CD4-positive, alpha-beta T cell treated with Interferon gamma for 1 hour (primary cell): ENCODE measurements at regions not wholly inside any gene's neighbourhood (a gene's known extent, or its start where the extent isn't known, plus 50 kb on each side); places are given as distances from the start of the nearest gene placed in this dataset.

ENCODE experiments used
- DNase-seq: peaks from one replicate; pipeline ENCODE4 v3.0.0-alpha.2; 2020

GRCh38 chr11:11710556-11710955, 88.8 kb upstream of the GALNT18 start:
- DNase-seq = no peak

- DNase-seq = no peak
These were observed 87.8 kb upstream of the GALNT18 start for GRCh38 chr11:11709447-11710239.

GRCh38 chr11:11708256-11708655, 86.5 kb upstream of the GALNT18 start:
- DNase-seq = no peak

GRCh38 chr11:11706028-11706427, 84.2 kb upstream of the GALNT18 start:
- no peak for DNase-seq

DNA sequence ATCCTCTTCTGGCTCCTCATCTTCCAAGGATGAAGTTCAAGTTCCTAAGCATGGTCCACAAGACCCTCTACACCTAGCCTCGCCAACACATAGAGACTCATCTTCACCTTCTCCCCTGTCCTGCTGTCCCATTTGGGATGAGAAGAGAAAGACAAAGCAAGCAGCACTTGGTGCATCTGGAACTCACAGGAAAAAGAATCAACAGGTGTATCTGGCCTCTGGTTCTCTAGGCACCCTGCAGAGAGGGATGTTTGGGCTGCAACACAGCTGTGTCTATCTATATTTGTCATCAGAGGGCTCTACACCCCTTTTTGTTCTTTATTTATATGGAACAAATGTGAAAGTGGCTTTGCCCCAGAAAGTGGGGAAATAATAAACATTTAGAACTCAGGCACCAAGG, 82.1 kb upstream of the GALNT18 start:
- no peak for DNase-seq

GRCh38 chr11:11701070-11701469, 79.3 kb upstream of the GALNT18 start:
- no peak for DNase-seq

DNA sequence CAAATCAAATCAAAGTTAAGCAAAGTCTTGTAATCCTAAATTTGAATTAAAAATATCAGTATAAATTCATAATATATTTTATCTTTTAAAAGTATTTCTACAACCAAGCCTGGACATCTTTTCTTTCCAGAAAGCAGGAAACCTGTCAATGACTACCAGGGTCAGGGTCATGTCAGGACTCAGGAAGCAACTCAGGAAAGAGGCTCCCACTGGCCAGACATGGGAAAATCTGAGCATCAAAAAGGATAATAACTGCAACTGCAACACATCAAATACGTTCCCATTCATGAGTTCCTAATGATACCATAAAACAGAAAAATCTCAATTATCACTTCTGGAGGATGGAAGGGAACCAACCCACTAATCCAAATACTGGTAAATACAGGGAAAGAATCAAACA, 76.0 kb upstream of the GALNT18 start:
- DNase-seq = no peak

- no peak for DNase-seq
These were observed 69.7 kb upstream of the GALNT18 start for GRCh38 chr11:11691296-11692151.

DNA sequence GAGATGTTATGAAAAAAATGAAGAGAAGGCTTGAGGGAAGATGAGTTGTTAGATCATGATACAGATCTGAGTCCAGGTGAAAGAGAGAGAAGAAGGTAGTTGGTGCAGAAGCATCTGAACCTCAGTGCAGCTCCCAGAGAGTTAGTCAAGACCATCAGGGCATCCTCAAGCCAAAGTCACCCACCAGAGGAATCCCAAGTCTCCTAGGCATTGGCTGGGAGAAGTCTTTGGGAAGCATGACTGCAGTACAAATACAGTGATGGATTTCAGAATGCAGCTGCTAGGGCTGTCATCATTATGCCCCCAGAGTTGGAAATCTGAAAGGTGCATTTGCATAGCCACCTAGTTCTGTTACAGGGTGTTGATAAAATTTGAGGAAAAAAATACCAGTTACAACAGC, 59.7 kb upstream of the GALNT18 start:
- DNase-seq = no peak

DNA sequence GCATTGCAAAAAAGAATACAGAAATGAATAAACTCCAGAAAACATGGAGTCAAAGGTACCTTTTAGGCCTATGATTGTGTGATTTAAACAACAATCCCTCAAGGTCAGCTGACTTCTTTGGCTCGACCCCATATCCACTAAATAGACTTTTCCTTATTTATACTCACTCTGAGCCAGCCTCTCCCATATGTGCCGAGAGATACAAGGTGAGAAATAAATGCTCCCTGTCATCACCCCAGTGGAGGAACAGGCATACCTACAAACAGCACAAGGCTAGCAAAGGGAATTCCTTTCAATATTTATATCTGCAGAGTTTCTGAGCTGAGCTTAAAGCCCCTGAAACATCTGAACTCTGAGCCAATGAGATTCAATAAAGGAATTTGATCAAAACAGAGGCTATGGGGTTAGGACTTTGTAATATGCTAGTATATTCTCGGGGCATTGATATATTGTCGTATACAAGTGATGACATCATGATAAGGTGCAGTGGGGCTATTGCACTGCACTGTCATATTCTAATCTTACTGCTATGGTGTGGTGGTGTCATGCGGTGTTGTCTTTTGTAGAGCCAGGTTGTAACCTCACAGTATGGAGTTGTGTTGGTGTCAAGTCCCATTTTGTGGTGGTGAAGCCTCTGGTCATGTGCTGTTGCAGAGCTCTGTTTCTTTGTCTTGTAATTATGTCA, 56.0 kb upstream of the GALNT18 start:
- no peak for DNase-seq

DNA sequence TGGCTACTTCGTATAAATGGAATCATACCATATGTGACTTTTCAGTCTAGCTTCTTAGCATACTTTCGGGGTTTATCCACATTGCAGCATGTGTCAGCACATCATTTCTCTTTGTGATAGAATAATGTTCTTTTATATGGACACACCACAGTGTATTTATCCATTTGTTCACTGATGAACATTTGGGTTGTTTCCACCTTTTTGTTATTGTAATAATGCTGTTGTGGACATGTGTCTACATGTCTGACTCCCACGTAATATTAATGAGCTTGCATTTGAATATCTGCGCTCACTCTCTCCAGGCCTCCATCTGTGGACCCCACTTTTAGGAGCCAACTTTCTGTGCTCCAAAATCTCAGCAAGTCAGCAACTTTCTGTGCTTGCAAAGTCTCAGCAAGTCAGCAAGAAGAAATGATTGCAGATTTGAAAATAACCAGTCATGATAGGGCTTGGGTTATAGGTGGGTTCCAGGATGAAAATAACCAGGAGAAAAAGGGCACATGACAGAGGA, 53.9 kb upstream of the GALNT18 start:
- DNase-seq = no peak

DNA sequence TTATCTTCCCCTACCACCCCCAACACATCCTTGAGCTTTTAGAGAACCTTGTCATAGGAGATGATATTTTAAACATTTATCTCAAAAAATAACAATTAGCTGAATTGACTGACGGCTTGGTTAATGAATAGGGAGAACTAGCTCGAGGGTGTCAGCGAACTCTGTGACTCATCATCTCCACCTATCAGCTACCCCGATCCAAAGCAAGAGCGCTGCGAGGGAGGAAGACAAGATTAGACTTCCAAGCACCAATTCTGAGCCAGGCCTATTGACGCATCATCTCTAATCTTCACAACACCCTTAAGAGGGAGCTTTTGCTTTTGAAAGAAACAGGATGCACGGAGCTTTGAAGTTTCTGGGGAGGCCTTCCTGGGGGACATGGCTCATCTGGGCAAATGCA, 51.0 kb upstream of the GALNT18 start:
- DNase-seq = no peak

GRCh38 chr11:11672101-11672500, 50.3 kb upstream of the GALNT18 start:
- DNase-seq = no peak
